ENCODE measurements at regions not wholly inside any gene's neighbourhood (a gene's known extent, or its start where the extent isn't known, plus 50 kb on each side); places are given as distances from the start of the nearest gene placed in this dataset.

- no peak overlapping the region for H3K4me3 ChIP-seq (ENCODE audit: low read depth, low read length)
- no peak for TF ChIP-seq CTCF (IDR thresholded peaks at IDR 0.05; ENCODE audit: low read depth, low read length)
These were observed 69.1 kb downstream of the ACKR3 start for GRCh38 chr2:236638707-236639106.

- no peak for TF ChIP-seq CTCF (IDR thresholded peaks at IDR 0.05; ENCODE audit: low read depth, low read length)
- H3K4me3 ChIP-seq (ENCODE audit: low read depth, low read length): no peak overlapping the region
These were observed 70.0 kb downstream of the ACKR3 start for GRCh38 chr2:236639461-236640235.

GRCh38 chr2:236641051-236641726 is 71.6 kb downstream of the ACKR3 start:
- no peak for TF ChIP-seq CTCF (IDR thresholded peaks at IDR 0.05; ENCODE audit: low read depth, low read length)
- H3K4me3 ChIP-seq (ENCODE audit: low read depth, low read length): no peak overlapping the region

GRCh38 chr2:236642125-236642524 is 72.5 kb downstream of the ACKR3 start:
- no peak for TF ChIP-seq CTCF (IDR thresholded peaks at IDR 0.05; ENCODE audit: low read depth, low read length)
- H3K4me3 ChIP-seq (ENCODE audit: low read depth, low read length): no peak overlapping the region

- no peak for TF ChIP-seq CTCF (IDR thresholded peaks at IDR 0.05; ENCODE audit: low read depth, low read length)
- peak overlapping the region; percentile 36 for H3K4me3 ChIP-seq (ENCODE audit: low read depth, low read length)
These were observed 73.1 kb downstream of the ACKR3 start for GRCh38 chr2:236642584-236643291.

GRCh38 chr2:236643480-236643879 is 73.9 kb downstream of the ACKR3 start:
- no peak overlapping the region for H3K4me3 ChIP-seq (ENCODE audit: low read depth, low read length)
- TF ChIP-seq CTCF (IDR thresholded peaks at IDR 0.05; ENCODE audit: low read depth, low read length): no peak

- no peak for TF ChIP-seq CTCF (IDR thresholded peaks at IDR 0.05; ENCODE audit: low read depth, low read length)
These were observed 74.4 kb downstream of the ACKR3 start for GRCh38 chr2:236644067-236644466.

More at GRCh38 chr2:236644067-236644466, 74.4 kb downstream of the ACKR3 start:
- H3K4me3 ChIP-seq (ENCODE audit: low read depth, low read length): no peak overlapping the region

All from WI38 (cell line).